HEK293 (cell line): ENCODE measurements at regions not wholly inside any gene's neighbourhood (a gene's known extent, or its start where the extent isn't known, plus 50 kb on each side); places are given as distances from the start of the nearest gene placed in this dataset.

Source experiments
- KLF10 ChIP-seq: fragments of 450-650 bp; IDR thresholded peaks from 2 replicates; pipeline ENCODE4 v1.5.1; 2018; ENCODE audit warnings: missing biosample characterization, mild to moderate bottlenecking, missing genetic modification characterization
- KLF9 ChIP-seq: fragments of 450-650 bp; formaldehyde crosslinking; IDR thresholded peaks from 2 replicates; pipeline ENCODE4 v1.5.1; 2016; ENCODE audit warnings: missing biosample characterization, missing genetic modification characterization, low read depth
- SETDB1 ChIP-seq: IDR thresholded peaks from one replicate; pipeline ENCODE4 v1.6.1; 2017; ENCODE audit warnings: mild to moderate bottlenecking, low read length, moderate library complexity, mixed read lengths; ENCODE audit not compliant: insufficient read length
- SP7 ChIP-seq: fragments of 450-650 bp; formaldehyde crosslinking; IDR thresholded peaks from 2 replicates; pipeline ENCODE4 v1.5.1; 2016; ENCODE audit warnings: missing biosample characterization, missing genetic modification characterization
- TRIM28 ChIP-seq: IDR thresholded peaks from 2 replicates; pipeline ENCODE4 v1.6.1; 2011; ENCODE audit warnings: low read length, control low read depth, borderline replicate concordance
- YY2 ChIP-seq: fragments of 450-650 bp; formaldehyde crosslinking; IDR thresholded peaks from 2 replicates; pipeline ENCODE4 v1.5.1; 2016; ENCODE audit warnings: missing biosample characterization, missing genetic modification characterization
- ZBTB8A ChIP-seq: fragments of 450-650 bp; formaldehyde crosslinking; IDR thresholded peaks from 2 replicates; pipeline ENCODE4 v1.5.1; 2016; ENCODE audit warnings: missing biosample characterization, missing genetic modification characterization
- ZNF169 ChIP-seq: fragments of 450-650 bp; formaldehyde crosslinking; IDR thresholded peaks from 2 replicates; pipeline ENCODE4 v1.5.1; 2016; ENCODE audit warnings: missing biosample characterization, missing genetic modification characterization
- ZNF391 ChIP-seq: fragments of 450-650 bp; formaldehyde crosslinking; IDR thresholded peaks from 2 replicates; pipeline ENCODE4 v1.5.1; 2016; ENCODE audit warnings: low read depth, missing biosample characterization, missing genetic modification characterization, borderline replicate concordance
- ZNF423 ChIP-seq: fragments of 450-650 bp; formaldehyde crosslinking; IDR thresholded peaks from 2 replicates; pipeline ENCODE4 v1.5.1; 2016; ENCODE audit warnings: missing biosample characterization, missing genetic modification characterization
- ZNF514 ChIP-seq: fragments of 450-650 bp; formaldehyde crosslinking; IDR thresholded peaks from 2 replicates; pipeline ENCODE4 v1.5.1; 2016; ENCODE audit warnings: missing biosample characterization, missing genetic modification characterization
- ZNF529 ChIP-seq: fragments of 450-650 bp; formaldehyde crosslinking; IDR thresholded peaks from 2 replicates; pipeline ENCODE4 v1.5.1; 2017; ENCODE audit warnings: missing genetic modification characterization, missing biosample characterization; ENCODE audit not compliant: insufficient replicate concordance
- ZNF571 ChIP-seq: fragments of 450-650 bp; formaldehyde crosslinking; IDR thresholded peaks from 2 replicates; pipeline ENCODE4 v1.5.0; 2017; ENCODE audit warnings: missing biosample characterization, missing genetic modification characterization
- ZNF660 ChIP-seq: fragments of 450-650 bp; IDR thresholded peaks from 2 replicates; pipeline ENCODE4 v1.5.1; 2018; ENCODE audit warnings: missing biosample characterization, mild to moderate bottlenecking, missing genetic modification characterization
- ZNF670 ChIP-seq: fragments of 450-650 bp; formaldehyde crosslinking; IDR thresholded peaks from 2 replicates; pipeline ENCODE4 v1.5.1; 2016; ENCODE audit warnings: missing biosample characterization, missing genetic modification characterization, low read depth
- ZNF677 ChIP-seq: fragments of 450-650 bp; IDR thresholded peaks from 2 replicates; pipeline ENCODE4 v1.5.0; 2018; ENCODE audit warnings: missing biosample characterization, mild to moderate bottlenecking, missing genetic modification characterization, moderate library complexity
- ZNF701 ChIP-seq: fragments of 450-650 bp; formaldehyde crosslinking; IDR thresholded peaks from 2 replicates; pipeline ENCODE4 v1.5.1; 2016; ENCODE audit warnings: missing biosample characterization, missing genetic modification characterization
- ZSCAN23 ChIP-seq: fragments of 450-650 bp; formaldehyde crosslinking; IDR thresholded peaks from 2 replicates; pipeline ENCODE4 v1.5.1; 2016; ENCODE audit warnings: missing biosample characterization, missing genetic modification characterization
- ZXDB ChIP-seq: fragments of 450-650 bp; formaldehyde crosslinking; IDR thresholded peaks from 2 replicates; pipeline ENCODE4 v1.5.1; 2016; ENCODE audit warnings: missing biosample characterization, missing genetic modification characterization
- TF ChIP-seq, protein P1 (sequence below): fragments of 450-650 bp; formaldehyde crosslinking; IDR thresholded peaks from 2 replicates; pipeline ENCODE4 v1.5.1; 2016; ENCODE audit warnings: missing biosample characterization, missing genetic modification characterization
- TF ChIP-seq, protein P2 (sequence below): fragments of 450-650 bp; formaldehyde crosslinking; IDR thresholded peaks from 2 replicates; pipeline ENCODE4 v1.5.1; 2016; ENCODE audit warnings: missing biosample characterization, missing genetic modification characterization
- TF ChIP-seq, protein P3 (sequence below): fragments of 450-650 bp; IDR thresholded peaks from 2 replicates; pipeline ENCODE4 v1.5.1; 2018; ENCODE audit warnings: missing biosample characterization, missing genetic modification characterization
- TF ChIP-seq, protein P4 (sequence below): fragments of 450-650 bp; formaldehyde crosslinking; IDR thresholded peaks from 2 replicates; pipeline ENCODE4 v1.5.1; 2016; ENCODE audit warnings: missing biosample characterization, missing genetic modification characterization, borderline replicate concordance
- TF ChIP-seq, protein P5 (sequence below): fragments of 450-650 bp; formaldehyde crosslinking; IDR thresholded peaks from 2 replicates; pipeline ENCODE4 v1.5.1; 2017; ENCODE audit warnings: missing biosample characterization, missing genetic modification characterization
- TF ChIP-seq, protein P6 (sequence below): fragments of 450-650 bp; formaldehyde crosslinking; IDR thresholded peaks from 2 replicates; pipeline ENCODE4 v1.5.1; 2016; ENCODE audit warnings: missing biosample characterization, missing genetic modification characterization
- TF ChIP-seq, protein P7 (sequence below): fragments of 450-650 bp; formaldehyde crosslinking; optimal IDR thresholded peaks from 2 replicates; pipeline ENCODE3; 2016; ENCODE audit warnings: missing biosample characterization, mild to moderate bottlenecking, missing genetic modification characterization

DNA sequence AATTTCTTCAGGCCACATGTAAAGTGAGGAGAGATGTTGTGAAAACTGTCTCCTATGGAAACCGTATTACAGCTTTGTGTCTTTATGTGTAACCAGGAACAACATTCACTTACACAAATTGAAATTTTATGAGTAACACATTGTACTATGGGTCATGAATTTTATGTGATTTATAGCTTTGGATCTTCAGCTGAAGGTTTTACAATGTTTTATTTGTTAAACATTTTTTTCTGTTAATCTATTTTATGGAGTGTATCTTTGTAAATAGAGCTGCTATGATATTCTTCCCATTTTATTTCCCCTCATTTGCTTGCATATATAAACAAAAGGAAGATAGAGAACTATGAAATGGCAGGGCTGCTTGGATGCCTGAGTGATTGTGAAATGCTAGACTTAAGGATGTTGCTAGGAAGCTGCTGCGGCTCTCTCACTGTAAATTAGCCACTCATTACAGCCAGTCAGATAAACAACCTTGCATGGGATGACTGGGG is 104.5 kb upstream of the PCLO start (continued):
- TF ChIP-seq, protein P1, sequence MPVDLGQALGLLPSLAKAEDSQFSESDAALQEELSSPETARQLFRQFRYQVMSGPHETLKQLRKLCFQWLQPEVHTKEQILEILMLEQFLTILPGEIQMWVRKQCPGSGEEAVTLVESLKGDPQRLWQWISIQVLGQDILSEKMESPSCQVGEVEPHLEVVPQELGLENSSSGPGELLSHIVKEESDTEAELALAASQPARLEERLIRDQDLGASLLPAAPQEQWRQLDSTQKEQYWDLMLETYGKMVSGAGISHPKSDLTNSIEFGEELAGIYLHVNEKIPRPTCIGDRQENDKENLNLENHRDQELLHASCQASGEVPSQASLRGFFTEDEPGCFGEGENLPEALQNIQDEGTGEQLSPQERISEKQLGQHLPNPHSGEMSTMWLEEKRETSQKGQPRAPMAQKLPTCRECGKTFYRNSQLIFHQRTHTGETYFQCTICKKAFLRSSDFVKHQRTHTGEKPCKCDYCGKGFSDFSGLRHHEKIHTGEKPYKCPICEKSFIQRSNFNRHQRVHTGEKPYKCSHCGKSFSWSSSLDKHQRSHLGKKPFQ (tag by site-specific recombination): peak; percentile 91
- TF ChIP-seq ZNF169 (no peak), SETDB1 (no peak), ZNF391 (tag by site-specific recombination) (peak; percentile 92; the same call in 1 of the 2 replicates), ZNF423 (no peak), ZNF677 (tag by site-specific recombination) (peak; percentile 58; the same call in 1 of the 2 replicates), ZSCAN23 (tag by site-specific recombination) (0 out of 2 replicates have a peak, but pooled peaks have one; percentile 40), ZNF571 (no peak), ZNF660 (no peak), YY2 (no peak), ZXDB (peak; percentile 96), KLF9 (tag by site-specific recombination) (peak; percentile 47; the same call in 1 of the 2 replicates), TRIM28 (peak; percentile 58; the same call in 1 of the 2 replicates), ZBTB8A (tag by site-specific recombination) (peak; percentile 79), ZNF529 (tag by site-specific recombination) (no peak), KLF10 (peak; percentile 84), ZNF670 (tag by site-specific recombination) (no peak), ZNF701 (tag by site-specific recombination) (no peak), SP7 (tag by site-specific recombination) (peak; percentile 92), ZNF514 (tag by site-specific recombination) (no peak)
- TF ChIP-seq, protein P2, sequence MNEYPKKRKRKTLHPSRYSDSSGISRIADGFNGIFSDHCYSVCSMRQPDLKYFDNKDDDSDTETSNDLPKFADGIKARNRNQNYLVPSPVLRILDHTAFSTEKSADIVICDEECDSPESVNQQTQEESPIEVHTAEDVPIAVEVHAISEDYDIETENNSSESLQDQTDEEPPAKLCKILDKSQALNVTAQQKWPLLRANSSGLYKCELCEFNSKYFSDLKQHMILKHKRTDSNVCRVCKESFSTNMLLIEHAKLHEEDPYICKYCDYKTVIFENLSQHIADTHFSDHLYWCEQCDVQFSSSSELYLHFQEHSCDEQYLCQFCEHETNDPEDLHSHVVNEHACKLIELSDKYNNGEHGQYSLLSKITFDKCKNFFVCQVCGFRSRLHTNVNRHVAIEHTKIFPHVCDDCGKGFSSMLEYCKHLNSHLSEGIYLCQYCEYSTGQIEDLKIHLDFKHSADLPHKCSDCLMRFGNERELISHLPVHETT (tag by site-specific recombination): peak; percentile 97
- TF ChIP-seq, protein P3, sequence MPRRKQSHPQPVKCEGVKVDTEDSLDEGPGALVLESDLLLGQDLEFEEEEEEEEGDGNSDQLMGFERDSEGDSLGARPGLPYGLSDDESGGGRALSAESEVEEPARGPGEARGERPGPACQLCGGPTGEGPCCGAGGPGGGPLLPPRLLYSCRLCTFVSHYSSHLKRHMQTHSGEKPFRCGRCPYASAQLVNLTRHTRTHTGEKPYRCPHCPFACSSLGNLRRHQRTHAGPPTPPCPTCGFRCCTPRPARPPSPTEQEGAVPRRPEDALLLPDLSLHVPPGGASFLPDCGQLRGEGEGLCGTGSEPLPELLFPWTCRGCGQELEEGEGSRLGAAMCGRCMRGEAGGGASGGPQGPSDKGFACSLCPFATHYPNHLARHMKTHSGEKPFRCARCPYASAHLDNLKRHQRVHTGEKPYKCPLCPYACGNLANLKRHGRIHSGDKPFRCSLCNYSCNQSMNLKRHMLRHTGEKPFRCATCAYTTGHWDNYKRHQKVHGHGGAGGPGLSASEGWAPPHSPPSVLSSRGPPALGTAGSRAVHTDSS (tag by site-specific recombination): peak; percentile 61
- TF ChIP-seq, protein P4, sequence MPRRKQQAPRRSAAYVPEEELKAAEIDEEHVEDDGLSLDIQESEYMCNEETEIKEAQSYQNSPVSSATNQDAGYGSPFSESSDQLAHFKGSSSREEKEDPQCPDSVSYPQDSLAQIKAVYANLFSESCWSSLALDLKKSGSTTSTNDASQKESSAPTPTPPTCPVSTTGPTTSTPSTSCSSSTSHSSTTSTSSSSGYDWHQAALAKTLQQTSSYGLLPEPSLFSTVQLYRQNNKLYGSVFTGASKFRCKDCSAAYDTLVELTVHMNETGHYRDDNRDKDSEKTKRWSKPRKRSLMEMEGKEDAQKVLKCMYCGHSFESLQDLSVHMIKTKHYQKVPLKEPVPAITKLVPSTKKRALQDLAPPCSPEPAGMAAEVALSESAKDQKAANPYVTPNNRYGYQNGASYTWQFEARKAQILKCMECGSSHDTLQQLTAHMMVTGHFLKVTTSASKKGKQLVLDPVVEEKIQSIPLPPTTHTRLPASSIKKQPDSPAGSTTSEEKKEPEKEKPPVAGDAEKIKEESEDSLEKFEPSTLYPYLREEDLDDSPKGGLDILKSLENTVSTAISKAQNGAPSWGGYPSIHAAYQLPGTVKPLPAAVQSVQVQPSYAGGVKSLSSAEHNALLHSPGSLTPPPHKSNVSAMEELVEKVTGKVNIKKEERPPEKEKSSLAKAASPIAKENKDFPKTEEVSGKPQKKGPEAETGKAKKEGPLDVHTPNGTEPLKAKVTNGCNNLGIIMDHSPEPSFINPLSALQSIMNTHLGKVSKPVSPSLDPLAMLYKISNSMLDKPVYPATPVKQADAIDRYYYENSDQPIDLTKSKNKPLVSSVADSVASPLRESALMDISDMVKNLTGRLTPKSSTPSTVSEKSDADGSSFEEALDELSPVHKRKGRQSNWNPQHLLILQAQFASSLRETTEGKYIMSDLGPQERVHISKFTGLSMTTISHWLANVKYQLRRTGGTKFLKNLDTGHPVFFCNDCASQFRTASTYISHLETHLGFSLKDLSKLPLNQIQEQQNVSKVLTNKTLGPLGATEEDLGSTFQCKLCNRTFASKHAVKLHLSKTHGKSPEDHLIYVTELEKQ: peak; percentile 94
- TF ChIP-seq, protein P5, sequence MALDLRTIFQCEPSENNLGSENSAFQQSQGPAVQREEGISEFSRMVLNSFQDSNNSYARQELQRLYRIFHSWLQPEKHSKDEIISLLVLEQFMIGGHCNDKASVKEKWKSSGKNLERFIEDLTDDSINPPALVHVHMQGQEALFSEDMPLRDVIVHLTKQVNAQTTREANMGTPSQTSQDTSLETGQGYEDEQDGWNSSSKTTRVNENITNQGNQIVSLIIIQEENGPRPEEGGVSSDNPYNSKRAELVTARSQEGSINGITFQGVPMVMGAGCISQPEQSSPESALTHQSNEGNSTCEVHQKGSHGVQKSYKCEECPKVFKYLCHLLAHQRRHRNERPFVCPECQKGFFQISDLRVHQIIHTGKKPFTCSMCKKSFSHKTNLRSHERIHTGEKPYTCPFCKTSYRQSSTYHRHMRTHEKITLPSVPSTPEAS (tag by site-specific recombination): peak; percentile 72
- TF ChIP-seq, protein P6, sequence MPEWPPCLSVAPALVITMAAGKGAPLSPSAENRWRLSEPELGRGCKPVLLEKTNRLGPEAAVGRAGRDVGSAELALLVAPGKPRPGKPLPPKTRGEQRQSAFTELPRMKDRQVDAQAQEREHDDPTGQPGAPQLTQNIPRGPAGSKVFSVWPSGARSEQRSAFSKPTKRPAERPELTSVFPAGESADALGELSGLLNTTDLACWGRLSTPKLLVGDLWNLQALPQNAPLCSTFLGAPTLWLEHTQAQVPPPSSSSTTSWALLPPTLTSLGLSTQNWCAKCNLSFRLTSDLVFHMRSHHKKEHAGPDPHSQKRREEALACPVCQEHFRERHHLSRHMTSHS (tag by site-specific recombination): peak; percentile 44; the same call in 1 of the 2 replicates
- TF ChIP-seq, protein P7, sequence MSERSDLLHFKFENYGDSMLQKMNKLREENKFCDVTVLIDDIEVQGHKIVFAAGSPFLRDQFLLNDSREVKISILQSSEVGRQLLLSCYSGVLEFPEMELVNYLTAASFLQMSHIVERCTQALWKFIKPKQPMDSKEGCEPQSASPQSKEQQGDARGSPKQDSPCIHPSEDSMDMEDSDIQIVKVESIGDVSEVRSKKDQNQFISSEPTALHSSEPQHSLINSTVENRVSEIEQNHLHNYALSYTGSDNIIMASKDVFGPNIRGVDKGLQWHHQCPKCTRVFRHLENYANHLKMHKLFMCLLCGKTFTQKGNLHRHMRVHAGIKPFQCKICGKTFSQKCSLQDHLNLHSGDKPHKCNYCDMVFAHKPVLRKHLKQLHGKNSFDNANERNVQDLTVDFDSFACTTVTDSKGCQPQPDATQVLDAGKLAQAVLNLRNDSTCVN (tag by site-specific recombination): no peak
